H1 (cell line): ENCODE measurements at regions not wholly inside any gene's neighbourhood (a gene's known extent, or its start where the extent isn't known, plus 50 kb on each side); places are given as distances from the start of the nearest gene placed in this dataset.

ENCODE experiments used
- CTCF ChIA-PET: fragments of 300-600 bp; sonication (Branson Sonifier 250); formaldehyde crosslinking; loops from one replicate; lab custom pipeline; 2021; ENCODE audit not compliant: partially characterized antibody; lab: Charles Lee
- POLR2A ChIA-PET: fragments of 300-600 bp; sonication (Branson Sonifier 250); formaldehyde crosslinking; loops from one replicate; lab custom pipeline; 2021; ENCODE audit warnings: inconsistent platforms; ENCODE audit not compliant: partially characterized antibody; lab: Charles Lee
- DNase-seq, 2 experiments: peaks; one replicate each; pipeline versions ENCODE4 v3.0.0 to v3.0.0-alpha.2; 2010 to 2022; ENCODE audit warnings: low spot score in 2 of 2, low read depth in 1 of 2, mixed read lengths in 1 of 2
- FAIRE-seq: peaks from 2 replicates; lab custom pipeline; 2011; peaks lifted over from hg19 to GRCh38; lab: Jason Lieb, UNC
- H2AFZ ChIP-seq: 2 replicates; pipeline ENCODE4 v1.8.1; 2012; ENCODE audit warnings: low read length, inconsistent platforms
- H2AK5ac ChIP-seq: 2 replicates; pipeline ENCODE4 v1.6.1; 2013; ENCODE audit warnings: low read depth, low read length
- H2BK120ac ChIP-seq: replicated peaks from 2 replicates; pipeline ENCODE3; 2013; ENCODE audit warnings: low read depth, low read length, inconsistent platforms
- H2BK12ac ChIP-seq: 2 replicates; pipeline ENCODE4 v1.6.1; 2013; ENCODE audit warnings: low read depth, low read length
- H2BK15ac ChIP-seq: 2 replicates; pipeline ENCODE4 v1.6.1; 2013; ENCODE audit warnings: low read length
- H2BK20ac ChIP-seq: 2 replicates; pipeline ENCODE4 v1.6.1; 2013; ENCODE audit warnings: low read length
- H2BK5ac ChIP-seq: 2 replicates; pipeline ENCODE4 v1.6.1; 2013; ENCODE audit warnings: low read depth, low read length
- H3K14ac ChIP-seq: 2 replicates; pipeline ENCODE4 v1.6.1; 2013; ENCODE audit warnings: inconsistent platforms; ENCODE audit not compliant: insufficient read length
- H3K18ac ChIP-seq: 2 replicates; pipeline ENCODE4 v1.6.1; 2013; ENCODE audit warnings: low read length; ENCODE audit errors: extremely low read depth
- H3K23ac ChIP-seq: 2 replicates; pipeline ENCODE4 v1.6.1; 2013; ENCODE audit warnings: inconsistent platforms; ENCODE audit not compliant: insufficient read length
- H3K23me2 ChIP-seq: 2 replicates; pipeline ENCODE4 v1.6.1; 2013; ENCODE audit warnings: low read depth, low read length
- H3K27ac ChIP-seq: 2 replicates; pipeline ENCODE4 v1.6.1; 2011; ENCODE audit warnings: low read depth, low read length, inconsistent platforms
- H3K27me3 ChIP-seq, 4 experiments: replicated peaks in 1 of 4; 1 replicate in 1 of 4; 2 replicates in 3 of 4; pipeline versions ENCODE4 v1.6.1 to v1.8.1; 2011 to 2013; ENCODE audit warnings: low read length in 3 of 4, mild to moderate bottlenecking in 3 of 4, inconsistent platforms in 2 of 4, mixed read lengths in 2 of 4, moderate library complexity in 1 of 4; ENCODE audit not compliant: control insufficient read depth in 3 of 4, insufficient read depth in 3 of 4; ENCODE audit errors: extremely low read depth in 1 of 4
- H3K36me3 ChIP-seq, 4 experiments: 2 replicates each; pipeline versions ENCODE4 v1.6.1 to v1.8.1; 2011 to 2013; ENCODE audit warnings: mild to moderate bottlenecking in 4 of 4, low read length in 3 of 4, moderate library complexity in 2 of 4, control low read depth in 1 of 4, inconsistent platforms in 1 of 4; ENCODE audit not compliant: insufficient read depth in 4 of 4, control insufficient read depth in 2 of 4
- H3K4ac ChIP-seq: replicated peaks from 2 replicates; pipeline ENCODE3; 2013; ENCODE audit warnings: low read length, low read depth, mixed read lengths, inconsistent platforms; ENCODE audit not compliant: insufficient read length
- H3K4me1 ChIP-seq, 4 experiments: replicated peaks in 1 of 4; 1 replicate in 1 of 4; 2 replicates in 3 of 4; pipeline versions ENCODE4 v1.6.1 to v1.8.1; 2011 to 2013; ENCODE audit warnings: low read length in 3 of 4, inconsistent platforms in 2 of 4, mixed read lengths in 1 of 4; ENCODE audit not compliant: insufficient read depth in 4 of 4, control insufficient read depth in 3 of 4
- H3K4me2 ChIP-seq, 2 experiments: 2 replicates each; pipeline versions ENCODE4 v1.6.1 to v1.8.1; 2011 to 2013; ENCODE audit warnings: low read depth in 2 of 2, low read length in 2 of 2, control low read depth in 1 of 2, inconsistent platforms in 1 of 2, mild to moderate bottlenecking in 1 of 2; ENCODE audit not compliant: insufficient read depth in 1 of 2
- H3K4me3 ChIP-seq, 4 experiments: fragments of 200-600, 300-600 bp in 1 of 4; sonication (generic), shearing (Covaris generic), sonication (Bioruptor Twin) in 1 of 4; 2 replicates each; pipeline versions ENCODE4 v1.5.1 to v1.8.1; 2011 to 2016; ENCODE audit warnings: low read length in 4 of 4, low read depth in 3 of 4, control low read depth in 2 of 4, inconsistent platforms in 2 of 4, mild to moderate bottlenecking in 2 of 4, mixed read lengths in 1 of 4, moderate library complexity in 1 of 4; ENCODE audit not compliant: insufficient read depth in 2 of 4; ENCODE audit errors: extremely low read depth in 1 of 4
- H3K56ac ChIP-seq: replicated peaks from 2 replicates; pipeline ENCODE3; 2013; ENCODE audit warnings: low read depth, mild to moderate bottlenecking, mixed read lengths, low read length, inconsistent platforms; ENCODE audit not compliant: insufficient read length
- H3K79me1 ChIP-seq: 2 replicates; pipeline ENCODE4 v1.6.1; 2013; ENCODE audit warnings: low read depth, low read length, control low read depth
- H3K79me2 ChIP-seq, 2 experiments: 2 replicates each; pipeline versions ENCODE4 v1.6.1 to v1.8.1; 2012 to 2013; ENCODE audit warnings: low read length in 2 of 2, mild to moderate bottlenecking in 2 of 2, inconsistent platforms in 1 of 2; ENCODE audit not compliant: insufficient read depth in 2 of 2, control insufficient read depth in 1 of 2
- H3K9ac ChIP-seq, 4 experiments: replicated peaks in 1 of 4; 1 replicate in 1 of 4; 2 replicates in 3 of 4; pipeline versions ENCODE4 v1.6.1 to v1.8.1; 2011 to 2013; ENCODE audit warnings: low read depth in 3 of 4, low read length in 3 of 4, control low read depth in 2 of 4, mild to moderate bottlenecking in 2 of 4, moderate library complexity in 2 of 4, inconsistent platforms in 1 of 4; ENCODE audit errors: extremely low read depth in 1 of 4
- H3K9me3 ChIP-seq, 2 experiments: 2 replicates each; pipeline versions ENCODE4 v1.6.1 to v1.8.1; 2012 to 2013; ENCODE audit warnings: mild to moderate bottlenecking in 2 of 2, moderate library complexity in 2 of 2, control low read depth in 1 of 2, inconsistent platforms in 1 of 2, low read depth in 1 of 2, low read length in 1 of 2, mixed read lengths in 1 of 2; ENCODE audit not compliant: insufficient read depth in 2 of 2
- H4K20me1 ChIP-seq, 2 experiments: replicated peaks in 1 of 2; 2 replicates each; pipeline versions ENCODE3 to v1.8.1; 2011 to 2013; ENCODE audit warnings: inconsistent platforms in 2 of 2, low read length in 2 of 2, mild to moderate bottlenecking in 1 of 2; ENCODE audit not compliant: insufficient read depth in 2 of 2, control insufficient read depth in 1 of 2
- H4K5ac ChIP-seq: 2 replicates; pipeline ENCODE4 v1.6.1; 2013; ENCODE audit warnings: low read length, low read depth, mixed read lengths, inconsistent platforms; ENCODE audit not compliant: insufficient read length
- H4K8ac ChIP-seq: 2 replicates; pipeline ENCODE4 v1.8.0; 2013; ENCODE audit warnings: mild to moderate bottlenecking, moderate library complexity, low read length, inconsistent platforms; ENCODE audit not compliant: insufficient read depth; ENCODE audit errors: extremely low read depth
- H4K91ac ChIP-seq: replicated peaks from 2 replicates; pipeline ENCODE3; 2013; ENCODE audit warnings: low read length, mixed read lengths, inconsistent platforms; ENCODE audit not compliant: insufficient read length
- ATF3 ChIP-seq: IDR thresholded peaks from 2 replicates; pipeline ENCODE4 v1.6.1; 2011; ENCODE audit warnings: low read depth, mild to moderate bottlenecking, low read length; ENCODE audit not compliant: insufficient read depth
- BCL11A ChIP-seq, 2 experiments: IDR thresholded peaks; one replicate each; pipeline ENCODE4 v1.6.1; 2011; ENCODE audit warnings: low read depth in 2 of 2, low read length in 2 of 2, mild to moderate bottlenecking in 2 of 2
- BRCA1 ChIP-seq: IDR thresholded peaks from 2 replicates; pipeline ENCODE4 v1.6.1; 2012; ENCODE audit warnings: low read depth, low read length, improper control_type of control experiment
- CBX8 ChIP-seq: fragments of 300-800, 300-1000 bp; sonication (generic); IDR thresholded peaks from 2 replicates; pipeline ENCODE4 v1.7.1; 2016; ENCODE audit warnings: low read depth, low read length, borderline replicate concordance
- EZH2 ChIP-seq: fragments of 200-600 bp; sonication (generic); IDR thresholded peaks from 2 replicates; pipeline ENCODE4 v1.7.1; 2012; ENCODE audit warnings: low read depth, mild to moderate bottlenecking, moderate library complexity, low read length, inconsistent platforms; ENCODE audit not compliant: severe bottlenecking
- HDAC6 ChIP-seq: IDR thresholded peaks from one replicate; pipeline ENCODE4 v1.7.1; 2012; ENCODE audit warnings: low read depth, mild to moderate bottlenecking, inconsistent platforms, low read length, moderate library complexity
- MAFK ChIP-seq: IDR thresholded peaks from 2 replicates; pipeline ENCODE4 v1.6.1; 2012; ENCODE audit warnings: low read depth, mild to moderate bottlenecking, improper control_type of control experiment, low read length
- POLR2A ChIP-seq, 2 experiments: IDR thresholded peaks; 1 replicate in 1 of 2; 2 replicates in 1 of 2; pipeline ENCODE4 v1.6.1; 2011; ENCODE audit warnings: low read depth in 2 of 2, low read length in 2 of 2, mild to moderate bottlenecking in 2 of 2; ENCODE audit errors: control extremely low read depth in 1 of 2
- SIRT6 ChIP-seq: IDR thresholded peaks from one replicate; pipeline ENCODE4 v1.7.1; 2012; ENCODE audit warnings: low read length, inconsistent platforms
- SIX5 ChIP-seq: IDR thresholded peaks from 2 replicates; pipeline ENCODE4 v1.6.1; 2011; ENCODE audit warnings: mild to moderate bottlenecking, low read depth, low read length
- SUZ12 ChIP-seq: fragments of 200-600 bp; sonication (generic); IDR thresholded peaks from 2 replicates; pipeline ENCODE4 v1.6.1; 2012; ENCODE audit warnings: mild to moderate bottlenecking, inconsistent platforms, low read length, moderate library complexity, mixed read lengths
- TAF1 ChIP-seq: IDR thresholded peaks from 2 replicates; pipeline ENCODE4 v1.6.1; 2011; ENCODE audit warnings: mild to moderate bottlenecking, low read depth, low read length
- USF2 ChIP-seq: IDR thresholded peaks from 2 replicates; pipeline ENCODE4 v1.6.1; 2011; ENCODE audit warnings: low read length, improper control_type of control experiment
- WGBS, 2 experiments: shearing (Covaris generic) in 1 of 2; methylation state at CpG; one replicate each; pipeline versions ENCODE4 v1.1.6 to v1.1.7; 2013 to 2015; ENCODE audit warnings: low lambda C conversion rate in 2 of 2, mixed read lengths in 2 of 2, inconsistent platforms in 1 of 2, low coverage in 1 of 2, missing lambda C conversion rate in 1 of 2; ENCODE audit not compliant: insufficient replicate concordance in 2 of 2, insufficient coverage in 1 of 2, insufficient read length in 1 of 2; ENCODE audit errors: extremely low coverage in 1 of 2, missing lambda C conversion rate in 1 of 2; 5-methylcytosine and 5-hydroxymethylcytosine counted together

- Histone ChIP-seq H2BK120ac (no peak overlapping the region), H3K9ac (no peak overlapping the region), H3K23me2 (no peaks in the 10 kb centered on the region), H4K20me1 (no peaks in the 10 kb centered on the region), H4K5ac (no peak overlapping the region), H4K91ac (no peak overlapping the region), H2BK20ac (no peak overlapping the region), H3K36me3 (no peaks in the 10 kb centered on the region), H3K23ac (no peak overlapping the region), H4K8ac (no peak overlapping the region), H2AK5ac (no peak overlapping the region), H2BK5ac (no peak overlapping the region), H3K27me3 (no peaks in the 10 kb centered on the region), H2BK12ac (no peak overlapping the region), H3K79me2 (no peaks in the 10 kb centered on the region), H3K4ac (no peak overlapping the region), H3K14ac (no peak overlapping the region), H3K18ac (no peak overlapping the region), H2BK15ac (no peak overlapping the region), H3K9me3 (peaks cover 68 to 72% of the 10 kb centered on the region in 2 experiments), H3K27ac (no peak overlapping the region), H3K4me3 (no peak overlapping the region), H2AFZ (no peak overlapping the region), H3K4me1 (no peaks in the 10 kb centered on the region), H3K56ac (no peak overlapping the region), H3K4me2 (no peak overlapping the region), H3K79me1 (no peaks in the 10 kb centered on the region)
- 83% methylated on average over 2 of the region's 2 CpGs; no CpG with 5 or more reads in 1 of the 2 experiments for WGBS, 2 experiments
- TF ChIP-seq POLR2A (IDR thresholded peaks at IDR 0.05; ENCODE audit: control extremely low read depth in 1 of 2, low read depth in 2 of 2, low read length in 2 of 2), result no peak
- TF ChIP-seq USF2, result no peak
- TF ChIP-seq MAFK, result no peak
- TF ChIP-seq HDAC6, result no peak
- no peak for TF ChIP-seq CBX8
- no peak for TF ChIP-seq BCL11A (IDR thresholded peaks at IDR 0.05; ENCODE audit: low read depth in 2 of 2, low read length in 2 of 2)
- no peak for TF ChIP-seq SIRT6
- TF ChIP-seq EZH2, result no peak
- TF ChIP-seq SUZ12, result no peak
- no peak for TF ChIP-seq ATF3
- no peak for TF ChIP-seq TAF1
- TF ChIP-seq SIX5, result no peak
- no peak for TF ChIP-seq BRCA1
- DNase-seq (no peak), FAIRE-seq (no peak)
- POLR2A ChIA-PET, result no interaction called here
- CTCF ChIA-PET, result no interaction called here
These were observed 416.9 kb upstream of the SMARCA2 start for GRCh38 chr9:1598270-1598669.
